Endothelial cell of umbilical vein (primary cell): ENCODE measurements at regions not wholly inside any gene's neighbourhood (a gene's known extent, or its start where the extent isn't known, plus 50 kb on each side); places are given as distances from the start of the nearest gene placed in this dataset.

Experiments
- BruUV-seq: library from RNA; stranded (reverse); fragments of 400-500 nt; replicated peaks from 2 replicates; lab custom pipeline; 2021; lab: Mats Ljungman, UMichigan
- CTCF ChIA-PET: fragments of 300-600, 350-600 bp; sonication (Branson Sonifier 250); formaldehyde crosslinking; loops from one replicate; lab custom pipeline; 2021; ENCODE audit warnings: antibody characterized with exemption, inconsistent platforms; lab: Charles Lee
- POLR2A ChIA-PET: fragments of 300-600, 350-600 bp; sonication (Branson Sonifier 250); formaldehyde crosslinking; loops from one replicate; lab custom pipeline; 2021; ENCODE audit warnings: antibody characterized with exemption, inconsistent platforms; lab: Charles Lee
- DNase-seq: peaks from one replicate; pipeline ENCODE4 v3.0.0-alpha.2; 2011; ENCODE audit warnings: low read depth, low spot score
- FAIRE-seq: peaks from 2 replicates; lab custom pipeline; 2011; peaks lifted over from hg19 to GRCh38; lab: Jason Lieb, UNC
- H2AFZ ChIP-seq: 2 replicates; pipeline ENCODE4 v1.6.0; 2012; ENCODE audit warnings: low read depth, low read length, control low read depth, inconsistent platforms
- H3K27ac ChIP-seq: 2 replicates; pipeline ENCODE4 v1.5.1; 2011; ENCODE audit warnings: low read depth, mild to moderate bottlenecking, control low read depth, low read length, moderate library complexity; ENCODE audit not compliant: insufficient read depth
- H3K27me3 ChIP-seq, 2 experiments: 2 replicates each; pipeline versions ENCODE4 v1.6.0 to v1.6.1; 2011; ENCODE audit warnings: low read length in 2 of 2, mixed read lengths in 1 of 2; ENCODE audit not compliant: control insufficient read depth in 2 of 2, insufficient read depth in 2 of 2
- H3K36me3 ChIP-seq, 2 experiments: 2 replicates in 1 of 2; 3 replicates in 1 of 2; pipeline ENCODE4 v1.5.1; 2011; ENCODE audit warnings: low read length in 2 of 2, mild to moderate bottlenecking in 1 of 2, moderate library complexity in 1 of 2; ENCODE audit not compliant: control insufficient read depth in 2 of 2, insufficient read depth in 2 of 2; ENCODE audit errors: extremely low read depth in 1 of 2
- H3K4me1 ChIP-seq: 3 replicates; pipeline ENCODE4 v1.5.1; 2011; ENCODE audit warnings: mild to moderate bottlenecking, low read length; ENCODE audit not compliant: control insufficient read depth, insufficient read depth; ENCODE audit errors: extremely low read depth
- H3K4me2 ChIP-seq: 2 replicates; pipeline ENCODE4 v1.6.1; 2011; ENCODE audit warnings: low read length, control low read depth, mixed read lengths; ENCODE audit not compliant: insufficient read depth
- H3K4me3 ChIP-seq, 3 experiments: fragments of 200-600 bp in 1 of 3; sonication (generic), shearing (Covaris generic) in 1 of 3; replicated peaks in 1 of 3; 2 replicates each; pipeline ENCODE4 v1.5.1; 2011 to 2016; ENCODE audit warnings: control low read depth in 3 of 3, low read length in 3 of 3, mild to moderate bottlenecking in 2 of 3, inconsistent platforms in 1 of 3, low read depth in 1 of 3, moderate library complexity in 1 of 3; ENCODE audit not compliant: insufficient read depth in 1 of 3
- H3K79me2 ChIP-seq: 2 replicates; pipeline ENCODE4 v1.6.0; 2012; ENCODE audit warnings: low read length, inconsistent platforms; ENCODE audit not compliant: control insufficient read depth, insufficient read depth
- H3K9ac ChIP-seq: replicated peaks from 2 replicates; pipeline ENCODE3; 2011; ENCODE audit warnings: low read length, control low read depth; ENCODE audit not compliant: insufficient read depth; ENCODE audit errors: extremely low read depth
- H3K9me1 ChIP-seq: replicated peaks from 3 replicates; pipeline ENCODE4 v1.6.0; 2011; ENCODE audit warnings: mild to moderate bottlenecking, low read length; ENCODE audit not compliant: control insufficient read depth, insufficient read depth; ENCODE audit errors: extremely low read depth
- H3K9me3 ChIP-seq: replicated peaks from 2 replicates; pipeline ENCODE4 v1.5.1; 2012; ENCODE audit warnings: low read length, inconsistent platforms; ENCODE audit not compliant: control insufficient read depth, insufficient read depth
- H4K20me1 ChIP-seq: replicated peaks from 2 replicates; pipeline ENCODE3; 2011; ENCODE audit warnings: mild to moderate bottlenecking, low read length; ENCODE audit not compliant: control insufficient read depth, insufficient read depth; ENCODE audit errors: extremely low read depth
- CTCF ChIP-seq, 2 donors: IDR thresholded peaks; 1 replicate in 1 of 2; 2 replicates in 1 of 2; pipeline ENCODE4 v1.5.1; 2011; ENCODE audit warnings: low read length in 2 of 2, mild to moderate bottlenecking in 2 of 2, moderate library complexity in 2 of 2, control low read depth in 1 of 2, inconsistent platforms in 1 of 2, low read depth in 1 of 2; ENCODE audit not compliant: insufficient read depth in 1 of 2; ENCODE audit errors: extremely low read depth in 1 of 2
- EZH2 ChIP-seq: IDR thresholded peaks from 2 replicates; pipeline ENCODE4 v1.6.1; 2012; ENCODE audit warnings: borderline replicate concordance, low read depth, mild to moderate bottlenecking, moderate library complexity, low read length, inconsistent platforms; ENCODE audit not compliant: severe bottlenecking
- FOS ChIP-seq: IDR thresholded peaks from 2 replicates; pipeline ENCODE4 v1.6.1; 2011; ENCODE audit warnings: mild to moderate bottlenecking, low read length, moderate library complexity, borderline replicate concordance; ENCODE audit not compliant: insufficient read depth
- GATA2 ChIP-seq: IDR thresholded peaks from 2 replicates; pipeline ENCODE4 v1.7.0; 2011; ENCODE audit warnings: low read depth, mild to moderate bottlenecking, moderate library complexity, mixed read lengths, low read length; ENCODE audit not compliant: insufficient read length, insufficient read depth
- JUN ChIP-seq: IDR thresholded peaks from 2 replicates; pipeline ENCODE4 v1.6.1; 2011; ENCODE audit warnings: borderline replicate concordance, low read depth; ENCODE audit not compliant: insufficient read length, insufficient read depth
- MAX ChIP-seq: IDR thresholded peaks from 2 replicates; pipeline ENCODE4 v1.6.1; 2011; ENCODE audit not compliant: insufficient read depth, insufficient read length
- MYC ChIP-seq: IDR thresholded peaks from one replicate; pipeline ENCODE4 v1.6.1; 2011; ENCODE audit warnings: mild to moderate bottlenecking, low read depth, low read length
- POLR2A ChIP-seq: IDR thresholded peaks from 2 replicates; pipeline ENCODE4 v1.6.1; 2012; ENCODE audit warnings: low read depth, mild to moderate bottlenecking, control low read depth, low read length
- POLR2AphosphoS5 ChIP-seq: IDR thresholded peaks from 2 replicates; pipeline ENCODE4 v1.6.1; 2012; ENCODE audit warnings: low read depth, mild to moderate bottlenecking, control low read depth, low read length, moderate library complexity; ENCODE audit not compliant: insufficient read depth
- dilution Hi-C: fragments of 300-500 bp; cut with MboI; formaldehyde crosslinking; loops from one replicate; pipeline ENCODE4 v1.15.0; 2019; ENCODE audit warnings: low sequenced_read_pairs; ENCODE audit not compliant: extremely low pct_ligation_motif_present
- intact Hi-C: fragments of 100-400 bp; cut with micrococcal nuclease; formaldehyde crosslinking; loops from one replicate; pipeline ENCODE4 v1.10.0; 2022

GRCh38 chr11:15851051-15851498 is 505.3 kb downstream of the SOX6 start:
- Histone ChIP-seq H3K4me3 (no peak overlapping the region), H3K4me2 (no peak overlapping the region), H3K27me3 (peaks cover 0 to 2% of the 10 kb centered on the region in 2 experiments), H3K79me2 (no peaks in the 10 kb centered on the region), H3K4me1 (no peaks in the 10 kb centered on the region), H2AFZ (no peak overlapping the region), H3K36me3 (no peaks in the 10 kb centered on the region), H3K9me1 (no peaks in the 10 kb centered on the region), H3K9ac (no peak overlapping the region), H4K20me1 (no peaks in the 10 kb centered on the region), H3K27ac (no peak overlapping the region), H3K9me3 (no peaks in the 10 kb centered on the region)
- POLR2A ChIA-PET: no interaction called here
- dilution Hi-C loops (no loop called here), intact Hi-C loops (no loop called here)
- no TSS peak for BruUV-seq
- TF ChIP-seq MYC: no peak
- TF ChIP-seq MAX: no peak
- TF ChIP-seq POLR2AphosphoS5: no peak
- no peak for TF ChIP-seq EZH2
- no peak for TF ChIP-seq CTCF (IDR thresholded peaks at IDR 0.05; ENCODE audit: extremely low read depth in 1 of 2, insufficient read depth in 1 of 2, low read depth in 1 of 2, low read length in 2 of 2)
- no peak for TF ChIP-seq GATA2
- no peak for TF ChIP-seq FOS
- no peak for TF ChIP-seq POLR2A
- no peak for TF ChIP-seq JUN
- FAIRE-seq (no peak), DNase-seq (no peak)
- CTCF ChIA-PET: interaction anchor here (1.5 kb wide), 1 partner anchor 762 kb away, joined by 44 read pairs; no protein-coding TSS in a partner anchor
